Bronchial epithelial cell (primary cell): ENCODE measurements at regions not wholly inside any gene's neighbourhood (a gene's known extent, or its start where the extent isn't known, plus 50 kb on each side); places are given as distances from the start of the nearest gene placed in this dataset.

Experiments
- DNase-seq: peaks from one replicate; pipeline ENCODE4 v3.0.0-alpha.2; 2010; ENCODE audit warnings: low read depth
- FAIRE-seq: peaks from 2 replicates; lab custom pipeline; 2011; peaks lifted over from hg19 to GRCh38; lab: Jason Lieb, UNC
- H3K27me3 ChIP-seq: 2 replicates; pipeline ENCODE4 v1.5.1; 2011; ENCODE audit warnings: low read length; ENCODE audit not compliant: control insufficient read depth, insufficient read depth
- H3K36me3 ChIP-seq: 2 replicates; pipeline ENCODE4 v1.5.1; 2011; ENCODE audit warnings: low read length; ENCODE audit not compliant: control insufficient read depth, insufficient read depth
- H3K4me3 ChIP-seq: 2 replicates; pipeline ENCODE4 v1.5.1; 2011; ENCODE audit warnings: mild to moderate bottlenecking, low read depth, low read length, control low read depth
- TF ChIP-seq, protein P1 (sequence below): IDR thresholded peaks from 2 replicates; pipeline ENCODE4 v1.5.1; 2011; ENCODE audit warnings: mild to moderate bottlenecking, moderate library complexity, low read length, control low read depth, inconsistent platforms; ENCODE audit not compliant: insufficient read depth, severe bottlenecking

DNA sequence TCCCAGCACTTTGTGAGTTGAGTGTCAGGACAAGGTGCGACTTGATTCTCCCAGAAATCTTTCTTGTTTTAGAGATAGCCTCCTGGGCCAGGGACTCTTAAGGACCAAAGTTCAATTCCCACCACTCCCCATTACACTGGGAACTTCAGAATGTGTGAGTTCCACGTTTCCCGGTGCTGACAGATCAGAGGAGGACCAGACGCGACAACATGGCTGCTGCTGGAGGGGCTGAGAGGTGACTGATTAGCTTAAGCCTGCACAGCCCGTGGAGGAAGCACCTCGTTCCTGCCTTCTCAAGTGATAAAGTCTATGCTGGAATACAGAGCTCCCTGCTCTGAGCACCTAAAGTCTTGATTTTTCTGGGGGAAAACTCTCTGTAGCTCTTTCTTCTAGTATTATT lies 175.2 kb upstream of the FERMT1 start:
- FAIRE-seq (no peak), DNase-seq (no peak)
- no peaks in the 10 kb centered on the region for H3K27me3 ChIP-seq
- TF ChIP-seq, protein P1, sequence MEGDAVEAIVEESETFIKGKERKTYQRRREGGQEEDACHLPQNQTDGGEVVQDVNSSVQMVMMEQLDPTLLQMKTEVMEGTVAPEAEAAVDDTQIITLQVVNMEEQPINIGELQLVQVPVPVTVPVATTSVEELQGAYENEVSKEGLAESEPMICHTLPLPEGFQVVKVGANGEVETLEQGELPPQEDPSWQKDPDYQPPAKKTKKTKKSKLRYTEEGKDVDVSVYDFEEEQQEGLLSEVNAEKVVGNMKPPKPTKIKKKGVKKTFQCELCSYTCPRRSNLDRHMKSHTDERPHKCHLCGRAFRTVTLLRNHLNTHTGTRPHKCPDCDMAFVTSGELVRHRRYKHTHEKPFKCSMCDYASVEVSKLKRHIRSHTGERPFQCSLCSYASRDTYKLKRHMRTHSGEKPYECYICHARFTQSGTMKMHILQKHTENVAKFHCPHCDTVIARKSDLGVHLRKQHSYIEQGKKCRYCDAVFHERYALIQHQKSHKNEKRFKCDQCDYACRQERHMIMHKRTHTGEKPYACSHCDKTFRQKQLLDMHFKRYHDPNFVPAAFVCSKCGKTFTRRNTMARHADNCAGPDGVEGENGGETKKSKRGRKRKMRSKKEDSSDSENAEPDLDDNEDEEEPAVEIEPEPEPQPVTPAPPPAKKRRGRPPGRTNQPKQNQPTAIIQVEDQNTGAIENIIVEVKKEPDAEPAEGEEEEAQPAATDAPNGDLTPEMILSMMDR = no peak
- H3K4me3 ChIP-seq = no peak overlapping the region
- H3K36me3 ChIP-seq = no peaks in the 10 kb centered on the region

DNA sequence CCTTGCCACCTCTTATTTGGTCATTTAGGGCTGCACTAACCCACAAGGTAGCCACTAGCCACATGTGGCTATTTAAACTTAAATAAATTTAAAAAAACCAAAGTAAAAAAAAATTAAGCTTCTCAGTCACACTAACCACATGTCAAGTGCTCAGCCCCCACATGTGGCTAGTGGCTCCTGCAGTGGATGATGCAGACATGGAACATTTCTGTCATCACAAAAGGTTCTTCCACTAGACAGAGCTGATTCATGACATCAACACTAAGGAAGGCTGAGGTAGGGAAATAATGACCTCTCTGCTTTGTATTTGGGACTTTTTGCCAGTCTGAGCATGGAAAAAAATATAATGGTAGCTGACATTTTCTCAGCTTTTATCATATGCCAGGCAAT lies 173.0 kb upstream of the FERMT1 start:
- no peaks in the 10 kb centered on the region for H3K27me3 ChIP-seq
- TF ChIP-seq, protein P1 = no peak
- H3K36me3 ChIP-seq = no peaks in the 10 kb centered on the region
- FAIRE-seq = no peak
- peak; percentile 5 for DNase-seq
- no peak overlapping the region for H3K4me3 ChIP-seq

DNA sequence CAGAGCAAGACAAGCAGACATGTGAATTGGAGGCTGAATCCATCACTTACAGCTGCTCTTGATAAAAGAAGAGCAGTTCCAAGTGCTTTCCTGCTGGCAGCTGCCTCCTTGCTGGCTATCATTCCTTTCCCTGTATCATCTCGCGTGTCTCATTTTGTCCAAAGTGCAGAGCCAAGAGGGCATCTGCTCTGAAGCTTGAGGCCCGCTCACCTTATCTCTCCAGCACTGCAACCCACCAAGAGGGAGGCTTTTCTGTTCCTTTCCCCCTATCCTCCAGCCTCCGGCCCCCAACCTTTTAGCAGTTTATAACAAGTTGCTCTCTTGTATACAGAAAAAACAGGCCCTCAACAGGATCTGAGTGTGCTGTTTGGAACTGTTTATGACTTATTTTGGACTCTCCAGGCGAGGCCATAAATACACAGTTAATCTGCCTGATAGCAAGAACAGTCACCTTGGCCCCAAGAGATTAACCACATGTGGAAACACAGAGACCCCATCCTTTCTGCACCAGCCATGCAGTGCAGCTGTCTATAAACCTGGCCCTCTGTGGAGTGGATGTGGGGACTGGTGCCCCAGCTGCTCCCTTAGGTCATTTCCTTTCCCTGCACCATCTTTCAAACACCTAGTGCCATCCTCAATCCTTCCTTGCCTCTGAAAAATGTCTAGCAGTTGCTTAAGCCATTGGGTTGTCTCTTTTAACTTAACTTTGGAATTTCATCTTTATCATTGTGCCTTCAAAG lies 172.5 kb upstream of the FERMT1 start:
- FAIRE-seq (no peak), DNase-seq (no peak)
- Histone ChIP-seq H3K36me3 (no peaks in the 10 kb centered on the region), H3K4me3 (no peak overlapping the region), H3K27me3 (no peaks in the 10 kb centered on the region)
- TF ChIP-seq, protein P1 = no peak

DNA sequence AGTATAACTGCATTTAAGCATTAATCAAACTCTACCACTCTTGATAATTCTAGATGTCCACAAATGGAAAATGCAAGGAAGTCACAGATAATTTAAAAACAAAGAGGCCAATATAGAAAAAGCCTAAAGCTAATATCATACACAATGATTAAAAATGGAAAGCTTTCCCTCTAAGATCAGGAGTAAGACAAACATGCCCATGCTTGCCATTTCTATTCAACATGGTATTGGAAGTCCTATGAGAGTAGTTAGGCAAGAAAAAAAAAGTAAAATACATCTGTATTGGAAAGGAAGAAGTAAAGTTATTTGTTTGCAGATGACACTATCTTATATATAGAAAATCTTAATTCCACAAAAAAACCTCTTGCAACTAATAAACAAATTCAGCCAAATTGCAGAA lies 164.6 kb upstream of the FERMT1 start:
- DNase-seq = peak; percentile 65
- H3K4me3 ChIP-seq = no peak overlapping the region
- FAIRE-seq = no peak
- TF ChIP-seq, protein P1 = no peak
- no peaks in the 10 kb centered on the region for H3K27me3 ChIP-seq
- H3K36me3 ChIP-seq = no peaks in the 10 kb centered on the region

DNA sequence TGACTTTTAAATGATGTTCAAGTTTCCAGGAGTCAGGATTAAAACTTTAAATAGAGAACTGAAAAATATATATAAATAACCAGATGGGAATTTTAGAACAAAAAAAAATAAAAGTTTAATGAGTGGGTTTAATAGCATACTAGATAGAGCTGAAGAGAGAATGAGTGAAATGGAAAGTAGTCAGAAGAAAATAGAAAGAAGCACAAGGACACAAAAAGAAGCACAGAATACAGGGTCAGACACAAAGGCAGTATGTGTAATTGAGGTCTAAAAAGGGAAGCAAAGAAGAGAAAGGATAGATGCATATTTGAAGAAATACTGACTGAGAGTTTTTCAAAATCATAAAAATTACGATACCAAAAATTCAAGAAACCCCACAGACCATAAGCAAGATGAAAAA lies 159.8 kb upstream of the FERMT1 start:
- Histone ChIP-seq H3K27me3 (no peaks in the 10 kb centered on the region), H3K4me3 (no peak overlapping the region), H3K36me3 (no peaks in the 10 kb centered on the region)
- TF ChIP-seq, protein P1 = no peak
- DNase-seq = no peak
- FAIRE-seq = no peak
